Kidney (tissue), 13 donors: ENCODE measurements at regions not wholly inside any gene's neighbourhood (a gene's known extent, or its start where the extent isn't known, plus 50 kb on each side); places are given as distances from the start of the nearest gene placed in this dataset.

Experiments
- DNase-seq, 5 donors: peaks; one replicate each; pipeline ENCODE4 v3.0.0-alpha.2; 2013 to 2020
- FAIRE-seq: peaks from 2 replicates; lab custom pipeline; 2012; peaks lifted over from hg19 to GRCh38; lab: Jason Lieb, UNC
- H3K27ac ChIP-seq, 2 donors: one replicate each; pipeline ENCODE4 v1.7.0; 2013; ENCODE audit warnings: low read depth in 2 of 2, low read length in 2 of 2, inconsistent platforms in 1 of 2
- H3K27me3 ChIP-seq: one replicate; pipeline ENCODE4 v1.7.1; 2013; ENCODE audit warnings: low read length, inconsistent platforms; ENCODE audit not compliant: control insufficient read depth, insufficient read depth
- H3K36me3 ChIP-seq, 3 donors: one replicate each; pipeline versions ENCODE4 v1.7.0 to v1.7.1; 2013; ENCODE audit warnings: low read length in 3 of 3, control low read depth in 1 of 3, inconsistent platforms in 1 of 3; ENCODE audit not compliant: insufficient read depth in 3 of 3, control insufficient read depth in 2 of 3
- H3K4me1 ChIP-seq, 3 donors: one replicate each; pipeline versions ENCODE4 v1.7.0 to v1.7.1; 2013; ENCODE audit warnings: low read length in 3 of 3, inconsistent platforms in 1 of 3, low read depth in 1 of 3; ENCODE audit not compliant: control insufficient read depth in 2 of 3, insufficient read depth in 2 of 3
- H3K4me3 ChIP-seq, 3 donors: one replicate each; pipeline versions ENCODE4 v1.7.0 to v1.8.1; 2013; ENCODE audit warnings: low read length in 3 of 3, control low read depth in 1 of 3, inconsistent platforms in 1 of 3
- H3K9ac ChIP-seq, 3 donors: one replicate each; pipeline versions ENCODE4 v1.7.0 to v1.7.1; 2013; ENCODE audit warnings: low read length in 3 of 3, control low read depth in 1 of 3, inconsistent platforms in 1 of 3
- H3K9me3 ChIP-seq, 3 donors: one replicate each; pipeline versions ENCODE4 v1.7.0 to v1.7.1; 2013; ENCODE audit warnings: low read length in 3 of 3, control low read depth in 1 of 3, inconsistent platforms in 1 of 3; ENCODE audit not compliant: control insufficient read depth in 2 of 3, insufficient read depth in 1 of 3
- intact Hi-C: fragments of 100-400 bp; cut with DNase I; formaldehyde crosslinking; loops from one replicate; pipeline ENCODE4 v1.11.1; 2022
- TF ChIP-seq, protein P1 (sequence below): IDR thresholded peaks from 3 replicates; pipeline ENCODE4 v1.5.1; 2012; ENCODE audit warnings: mild to moderate bottlenecking, moderate library complexity, borderline replicate concordance; ENCODE audit not compliant: insufficient read depth; ENCODE audit errors: extremely low read depth
- donor health status: control.
- donor health status: control.
- donor health status: control.
- donor health status: control.
- donor health status: control.
- donor health status: DM: yes; HTN: yes; CAD: no.
- donor health status: Normal renal cell carcinoma (clear cell type).

- TF ChIP-seq, protein P1, sequence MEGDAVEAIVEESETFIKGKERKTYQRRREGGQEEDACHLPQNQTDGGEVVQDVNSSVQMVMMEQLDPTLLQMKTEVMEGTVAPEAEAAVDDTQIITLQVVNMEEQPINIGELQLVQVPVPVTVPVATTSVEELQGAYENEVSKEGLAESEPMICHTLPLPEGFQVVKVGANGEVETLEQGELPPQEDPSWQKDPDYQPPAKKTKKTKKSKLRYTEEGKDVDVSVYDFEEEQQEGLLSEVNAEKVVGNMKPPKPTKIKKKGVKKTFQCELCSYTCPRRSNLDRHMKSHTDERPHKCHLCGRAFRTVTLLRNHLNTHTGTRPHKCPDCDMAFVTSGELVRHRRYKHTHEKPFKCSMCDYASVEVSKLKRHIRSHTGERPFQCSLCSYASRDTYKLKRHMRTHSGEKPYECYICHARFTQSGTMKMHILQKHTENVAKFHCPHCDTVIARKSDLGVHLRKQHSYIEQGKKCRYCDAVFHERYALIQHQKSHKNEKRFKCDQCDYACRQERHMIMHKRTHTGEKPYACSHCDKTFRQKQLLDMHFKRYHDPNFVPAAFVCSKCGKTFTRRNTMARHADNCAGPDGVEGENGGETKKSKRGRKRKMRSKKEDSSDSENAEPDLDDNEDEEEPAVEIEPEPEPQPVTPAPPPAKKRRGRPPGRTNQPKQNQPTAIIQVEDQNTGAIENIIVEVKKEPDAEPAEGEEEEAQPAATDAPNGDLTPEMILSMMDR = no peak
- H3K9ac ChIP-seq = no peak overlapping the region
- no peak for DNase-seq
- no peaks in the 10 kb centered on the region for H3K27me3 ChIP-seq
- H3K27ac ChIP-seq = no peak overlapping the region
- H3K4me3 ChIP-seq = no peak overlapping the region
- H3K36me3 ChIP-seq = no peaks in the 10 kb centered on the region
- no peak for FAIRE-seq
- intact Hi-C loops = no loop called here
- no peaks in the 10 kb centered on the region for H3K9me3 ChIP-seq
- H3K4me1 ChIP-seq = peaks cover 0 to 5% (median 0%) of the 10 kb centered on the region in 3 donors
These were observed 240.6 kb downstream of the OPA1 start for GRCh38 chr3:193833592-193833991.

GRCh38 chr3:193835414-193835813, 242.4 kb downstream of the OPA1 start:
- no peak overlapping the region for H3K9ac ChIP-seq
- no peak overlapping the region for H3K27ac ChIP-seq
- no peaks in the 10 kb centered on the region for H3K27me3 ChIP-seq
- H3K36me3 ChIP-seq = no peaks in the 10 kb centered on the region
- DNase-seq (no peak), FAIRE-seq (no peak)
- TF ChIP-seq, protein P1 = no peak
- intact Hi-C loops = no loop called here
- no peak overlapping the region for H3K4me3 ChIP-seq
- H3K9me3 ChIP-seq = no peaks in the 10 kb centered on the region
- H3K4me1 ChIP-seq = peaks cover 0 to 5% (median 0%) of the 10 kb centered on the region in 3 donors

- H3K4me1 ChIP-seq = peaks cover 0 to 5% (median 0%) of the 10 kb centered on the region in 3 donors
- no peaks in the 10 kb centered on the region for H3K27me3 ChIP-seq
- TF ChIP-seq, protein P1 = no peak
- no peak overlapping the region for H3K27ac ChIP-seq
- FAIRE-seq (no peak), DNase-seq (no peak)
- H3K9ac ChIP-seq = no peak overlapping the region
- H3K9me3 ChIP-seq = no peaks in the 10 kb centered on the region
- H3K4me3 ChIP-seq = no peak overlapping the region
- intact Hi-C loops = no loop called here
- no peaks in the 10 kb centered on the region for H3K36me3 ChIP-seq
These were observed 243.5 kb downstream of the OPA1 start for GRCh38 chr3:193836511-193836910.

GRCh38 chr3:193836918-193837317, 243.9 kb downstream of the OPA1 start:
- Histone ChIP-seq H3K9ac (no peak overlapping the region), H3K4me1 (peaks cover 0 to 3% (median under 1%) of the 10 kb centered on the region in 3 donors), H3K9me3 (no peaks in the 10 kb centered on the region), H3K36me3 (no peaks in the 10 kb centered on the region), H3K27me3 (no peaks in the 10 kb centered on the region), H3K4me3 (no peak overlapping the region), H3K27ac (no peak overlapping the region)
- no peak for FAIRE-seq
- intact Hi-C loops = no loop called here
- no peak for DNase-seq
- TF ChIP-seq, protein P1 = no peak
